ENCODE measurements at regions not wholly inside any gene's neighbourhood (a gene's known extent, or its start where the extent isn't known, plus 50 kb on each side); places are given as distances from the start of the nearest gene placed in this dataset.

DNA sequence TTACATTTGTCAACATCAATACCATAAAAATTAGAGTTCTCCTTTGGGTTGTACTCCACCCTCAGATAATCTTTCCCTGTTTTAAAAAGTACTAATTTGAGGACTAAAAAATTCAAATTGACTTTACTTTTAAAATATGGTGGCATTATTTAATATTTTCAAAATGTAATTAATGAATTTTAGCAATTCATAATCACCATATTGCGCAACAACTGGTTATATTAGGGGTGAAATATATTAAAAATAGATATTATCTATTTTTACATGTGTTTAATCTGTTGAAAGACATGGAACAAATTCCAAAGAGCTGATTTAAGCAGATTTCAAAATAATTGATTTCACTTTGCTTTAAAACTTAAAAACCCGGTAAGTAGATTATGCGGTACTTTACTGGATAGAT, 236.6 kb upstream of the NOL4 start:
- no peak for DNase-seq (ENCODE audit: low read depth, low spot score)
- Histone ChIP-seq H3K4me2 (ENCODE audit: insufficient read depth, low read length) (no peak overlapping the region), H3K9ac (replicated peaks; ENCODE audit: extremely low read depth, insufficient read depth, low read length) (no peak overlapping the region), H3K9me3 (replicated peaks; ENCODE audit: control insufficient read depth, insufficient read depth, low read length) (no peaks in the 10 kb centered on the region), H3K36me3 (ENCODE audit: control insufficient read depth in 2 of 2, extremely low read depth in 1 of 2, insufficient read depth in 2 of 2, low read length in 2 of 2) (no peaks in the 10 kb centered on the region), H3K27ac (ENCODE audit: insufficient read depth, low read depth, low read length) (no peak overlapping the region), H3K4me3 (replicated peaks in 1 of 3; ENCODE audit: insufficient read depth in 1 of 3, low read depth in 1 of 3, low read length in 3 of 3) (no peak overlapping the region), H3K9me1 (replicated peaks; ENCODE audit: control insufficient read depth, extremely low read depth, insufficient read depth, low read length) (no peaks in the 10 kb centered on the region), H4K20me1 (replicated peaks; ENCODE audit: control insufficient read depth, extremely low read depth, insufficient read depth, low read length) (no peaks in the 10 kb centered on the region), H3K79me2 (ENCODE audit: control insufficient read depth, insufficient read depth, low read length) (no peaks in the 10 kb centered on the region), H3K27me3 (ENCODE audit: control insufficient read depth in 2 of 2, insufficient read depth in 2 of 2, low read length in 2 of 2) (no peaks in the 10 kb centered on the region), H2AFZ (ENCODE audit: low read depth, low read length) (no peak overlapping the region), H3K4me1 (ENCODE audit: control insufficient read depth, extremely low read depth, insufficient read depth, low read length) (no peaks in the 10 kb centered on the region)
- FAIRE-seq = no peak
- intact Hi-C loops (cut with micrococcal nuclease) (no loop called here), dilution Hi-C loops (cut with MboI; ENCODE audit: extremely low pct_ligation_motif_present, low sequenced_read_pairs) (no loop called here)
- CTCF ChIA-PET = no interaction called here
- BruUV-seq (replicated peaks) = no TSS peak
- no peak for TF ChIP-seq FOS (IDR thresholded peaks at IDR 0.05; ENCODE audit: borderline replicate concordance, insufficient read depth, low read length)
- TF ChIP-seq, protein P1, sequence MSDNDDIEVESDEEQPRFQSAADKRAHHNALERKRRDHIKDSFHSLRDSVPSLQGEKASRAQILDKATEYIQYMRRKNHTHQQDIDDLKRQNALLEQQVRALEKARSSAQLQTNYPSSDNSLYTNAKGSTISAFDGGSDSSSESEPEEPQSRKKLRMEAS (IDR thresholded peaks at IDR 0.05; ENCODE audit: insufficient read depth, insufficient read length) = no peak
- no peak for TF ChIP-seq POLR2A (IDR thresholded peaks at IDR 0.05; ENCODE audit: low read depth, low read length)
- no peak for TF ChIP-seq POLR2AphosphoS5 (IDR thresholded peaks at IDR 0.05; ENCODE audit: insufficient read depth, low read depth, low read length)
- no peak for TF ChIP-seq GATA2 (IDR thresholded peaks at IDR 0.05; ENCODE audit: insufficient read depth, insufficient read length, low read depth, low read length)
- no peak for TF ChIP-seq MYC (IDR thresholded peaks at IDR 0.05; ENCODE audit: low read depth, low read length)
- no peak for TF ChIP-seq EZH2 (IDR thresholded peaks at IDR 0.05; ENCODE audit: borderline replicate concordance, low read depth, low read length, severe bottlenecking)
- TF ChIP-seq, protein P2, sequence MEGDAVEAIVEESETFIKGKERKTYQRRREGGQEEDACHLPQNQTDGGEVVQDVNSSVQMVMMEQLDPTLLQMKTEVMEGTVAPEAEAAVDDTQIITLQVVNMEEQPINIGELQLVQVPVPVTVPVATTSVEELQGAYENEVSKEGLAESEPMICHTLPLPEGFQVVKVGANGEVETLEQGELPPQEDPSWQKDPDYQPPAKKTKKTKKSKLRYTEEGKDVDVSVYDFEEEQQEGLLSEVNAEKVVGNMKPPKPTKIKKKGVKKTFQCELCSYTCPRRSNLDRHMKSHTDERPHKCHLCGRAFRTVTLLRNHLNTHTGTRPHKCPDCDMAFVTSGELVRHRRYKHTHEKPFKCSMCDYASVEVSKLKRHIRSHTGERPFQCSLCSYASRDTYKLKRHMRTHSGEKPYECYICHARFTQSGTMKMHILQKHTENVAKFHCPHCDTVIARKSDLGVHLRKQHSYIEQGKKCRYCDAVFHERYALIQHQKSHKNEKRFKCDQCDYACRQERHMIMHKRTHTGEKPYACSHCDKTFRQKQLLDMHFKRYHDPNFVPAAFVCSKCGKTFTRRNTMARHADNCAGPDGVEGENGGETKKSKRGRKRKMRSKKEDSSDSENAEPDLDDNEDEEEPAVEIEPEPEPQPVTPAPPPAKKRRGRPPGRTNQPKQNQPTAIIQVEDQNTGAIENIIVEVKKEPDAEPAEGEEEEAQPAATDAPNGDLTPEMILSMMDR (IDR thresholded peaks at IDR 0.05; ENCODE audit: extremely low read depth in 1 of 2, insufficient read depth in 1 of 2, low read depth in 1 of 2, low read length in 2 of 2) = no peak
- no peak for TF ChIP-seq JUN (IDR thresholded peaks at IDR 0.05; ENCODE audit: borderline replicate concordance, insufficient read depth, insufficient read length, low read depth)
- POLR2A ChIA-PET = no interaction called here

All from endothelial cell of umbilical vein (primary cell).